ENCODE measurements at regions not wholly inside any gene's neighbourhood (a gene's known extent, or its start where the extent isn't known, plus 50 kb on each side); places are given as distances from the start of the nearest gene placed in this dataset.
"Not testable (repeated sequence)": the region's sequence is repeated elsewhere in the genome, so short reads cannot be mapped to it uniquely, and the experiment has no call there.

GRCh38 chr6:169101981-169102380 lies 151.7 kb downstream of the THBS2 start:
- no peak for DNase-seq (ENCODE audit: low read depth in 2 of 2, low spot score in 1 of 2)

GRCh38 chr6:169101036-169101805 lies 152.4 kb downstream of the THBS2 start:
- no peak for DNase-seq (ENCODE audit: low read depth in 2 of 2, low spot score in 1 of 2)

GRCh38 chr6:169099411-169100202 lies 154.0 kb downstream of the THBS2 start:
- no peak for DNase-seq (ENCODE audit: low read depth in 2 of 2, low spot score in 1 of 2)

GRCh38 chr6:169098651-169099050 lies 155.0 kb downstream of the THBS2 start:
- DNase-seq (ENCODE audit: low read depth in 2 of 2, low spot score in 1 of 2), result not testable (repeated sequence)

- no peak for DNase-seq (ENCODE audit: low read depth in 2 of 2, low spot score in 1 of 2)
Measured at GRCh38 chr6:169098116-169098515, 155.5 kb downstream of the THBS2 start.

- DNase-seq (ENCODE audit: low read depth in 2 of 2, low spot score in 1 of 2), result no peak
Measured at GRCh38 chr6:169097381-169097959, 156.2 kb downstream of the THBS2 start.

- no peak for DNase-seq (ENCODE audit: low read depth in 2 of 2, low spot score in 1 of 2)
Measured at GRCh38 chr6:169096388-169096787, 157.3 kb downstream of the THBS2 start.

- no peak for DNase-seq (ENCODE audit: low read depth in 2 of 2, low spot score in 1 of 2)
Measured at GRCh38 chr6:169095153-169095552, 158.5 kb downstream of the THBS2 start.

GRCh38 chr6:169094552-169094950 lies 159.1 kb downstream of the THBS2 start:
- no peak for DNase-seq (ENCODE audit: low read depth in 2 of 2, low spot score in 1 of 2)

GRCh38 chr6:169093770-169094551 lies 159.7 kb downstream of the THBS2 start:
- no peak for DNase-seq (ENCODE audit: low read depth in 2 of 2, low spot score in 1 of 2)

- no peak for DNase-seq (ENCODE audit: low read depth in 2 of 2, low spot score in 1 of 2)
Measured at GRCh38 chr6:169093066-169093723, 160.5 kb downstream of the THBS2 start.

GRCh38 chr6:169092375-169092774 lies 161.3 kb downstream of the THBS2 start:
- DNase-seq (ENCODE audit: low read depth in 2 of 2, low spot score in 1 of 2), result no peak

GRCh38 chr6:169090514-169091127 lies 163.0 kb downstream of the THBS2 start:
- DNase-seq (ENCODE audit: low read depth in 2 of 2, low spot score in 1 of 2), result not testable (repeated sequence)

- DNase-seq (ENCODE audit: low read depth in 2 of 2, low spot score in 1 of 2), result no peak
Measured at GRCh38 chr6:169088762-169089161, 164.9 kb downstream of the THBS2 start.

GRCh38 chr6:169087443-169088041 lies 166.1 kb downstream of the THBS2 start:
- no peak for DNase-seq (ENCODE audit: low read depth in 2 of 2, low spot score in 1 of 2)

GRCh38 chr6:169086616-169087015 lies 167.0 kb downstream of the THBS2 start:
- DNase-seq (ENCODE audit: low read depth in 2 of 2, low spot score in 1 of 2), result not testable (repeated sequence)

- DNase-seq (ENCODE audit: low read depth in 2 of 2, low spot score in 1 of 2), result no peak
Measured at GRCh38 chr6:169086020-169086419, 167.6 kb downstream of the THBS2 start.

GRCh38 chr6:169085466-169085865 lies 168.2 kb downstream of the THBS2 start:
- no peak for DNase-seq (ENCODE audit: low read depth in 2 of 2, low spot score in 1 of 2)

- DNase-seq (ENCODE audit: low read depth in 2 of 2, low spot score in 1 of 2), result not testable (repeated sequence)
Measured at GRCh38 chr6:169084557-169084956, 169.1 kb downstream of the THBS2 start.

- no peak for DNase-seq (ENCODE audit: low read depth in 2 of 2, low spot score in 1 of 2)
Measured at GRCh38 chr6:169084067-169084466, 169.6 kb downstream of the THBS2 start.

Data from stimulated activated CD8-positive, alpha-beta memory T cell treated with anti-CD3 and anti-CD28 coated beads, Interleukin-4, amount 100 ng/mL, for 4 hours (primary cell).